Prostate gland (tissue), 2 donors: ENCODE measurements at regions not wholly inside any gene's neighbourhood (a gene's known extent, or its start where the extent isn't known, plus 50 kb on each side); places are given as distances from the start of the nearest gene placed in this dataset.

Experiments used
- CTCF ChIP-seq, 4 experiments: fragments of 200-600 bp in 2 of 4; fragments of 450-650 bp in 2 of 4; sonication (generic) in 2 of 4; IDR thresholded peaks; 1 replicate in 3 of 4; 2 replicates in 1 of 4; pipeline ENCODE4 v1.5.1; 2016 to 2019; ENCODE audit warnings: antibody characterized with exemption in 4 of 4, mild to moderate bottlenecking in 2 of 4, moderate library complexity in 2 of 4
- POLR2A ChIP-seq: fragments of 450-650 bp; IDR thresholded peaks from one replicate; pipeline ENCODE4 v1.6.1; 2016; ENCODE audit warnings: antibody characterized with exemption, mild to moderate bottlenecking

- TF ChIP-seq POLR2A (no peak), CTCF (IDR thresholded peaks at IDR 0.05) (no peak)
Measured at GRCh38 chr5:67774267-67774552, 441.3 kb upstream of the PIK3R1 start.
